ENCODE measurements at regions not wholly inside any gene's neighbourhood (a gene's known extent, or its start where the extent isn't known, plus 50 kb on each side); places are given as distances from the start of the nearest gene placed in this dataset.

DNA sequence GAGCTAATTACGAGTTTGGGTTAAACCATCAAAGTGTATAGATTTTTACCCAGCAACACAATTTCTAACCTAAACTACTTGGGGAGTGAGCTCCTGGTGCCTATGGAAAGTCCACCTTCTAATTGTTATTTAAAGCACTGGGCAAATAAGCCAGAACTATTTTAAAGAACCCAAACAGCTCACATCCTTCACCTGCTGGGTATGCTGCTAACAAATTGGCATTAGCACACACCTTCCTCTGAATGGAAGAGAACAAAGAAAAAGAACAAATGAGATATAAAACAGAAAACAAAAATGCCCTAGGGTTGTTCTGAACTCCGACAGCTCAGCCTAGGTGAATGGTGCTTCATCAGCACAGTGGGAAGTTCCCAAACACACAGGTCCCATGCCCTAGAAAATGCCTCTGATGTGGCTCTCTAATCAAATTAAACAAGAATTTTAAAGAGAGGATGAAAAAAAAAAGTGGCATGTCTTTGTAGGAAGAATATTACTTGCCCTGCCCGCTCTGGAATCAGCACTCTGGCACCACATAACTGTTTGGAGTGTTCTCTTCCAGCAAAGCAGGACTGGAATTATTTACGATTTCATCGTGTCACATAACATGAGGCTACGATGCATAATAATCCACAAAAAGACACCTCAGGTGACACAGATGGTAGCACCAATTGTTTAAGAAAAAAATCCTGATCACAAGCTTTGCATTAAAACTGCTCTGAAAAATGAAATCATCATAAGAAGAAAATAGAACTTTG, 334.4 kb downstream of the GBE1 start:
- TF ChIP-seq POLR2A (IDR thresholded peaks at IDR 0.05; ENCODE audit: low read depth, low read length) (no peak), POLR2AphosphoS5 (IDR thresholded peaks at IDR 0.05; ENCODE audit: low read depth, low read length) (no peak)
